ENCODE measurements at regions not wholly inside any gene's neighbourhood (a gene's known extent, or its start where the extent isn't known, plus 50 kb on each side); places are given as distances from the start of the nearest gene placed in this dataset.

DNA sequence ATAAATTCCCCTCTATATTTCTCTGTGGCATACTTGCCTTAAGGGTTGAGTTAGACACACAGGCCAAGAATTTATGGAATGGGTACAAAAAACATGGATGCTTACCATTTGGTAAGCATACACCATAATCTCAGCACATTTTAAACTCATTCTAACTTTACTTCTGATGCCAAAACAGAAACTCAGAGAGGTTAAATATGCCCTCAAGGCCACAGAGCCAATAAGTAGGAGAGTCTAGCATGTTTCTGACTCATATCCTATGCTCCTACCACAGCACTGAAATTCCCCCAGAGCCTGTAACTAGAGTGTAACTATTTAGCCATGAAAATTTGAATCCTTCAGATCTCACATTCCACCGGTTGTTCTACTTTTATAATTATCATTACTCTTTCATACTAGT lies 559.7 kb downstream of the ACTL7B start (continued):
- TF ChIP-seq EHMT2 (IDR thresholded peaks at IDR 0.05; ENCODE audit: borderline replicate concordance, low read depth, low read length) (no peak), SRY (CRISPR knock-in tag; IDR thresholded peaks at IDR 0.05) (no peak)
- TF ChIP-seq, protein P1, sequence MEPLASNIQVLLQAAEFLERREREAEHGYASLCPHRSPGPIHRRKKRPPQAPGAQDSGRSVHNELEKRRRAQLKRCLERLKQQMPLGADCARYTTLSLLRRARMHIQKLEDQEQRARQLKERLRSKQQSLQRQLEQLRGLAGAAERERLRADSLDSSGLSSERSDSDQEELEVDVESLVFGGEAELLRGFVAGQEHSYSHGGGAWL (CRISPR knock-in tag; IDR thresholded peaks at IDR 0.05): no peak

DNA sequence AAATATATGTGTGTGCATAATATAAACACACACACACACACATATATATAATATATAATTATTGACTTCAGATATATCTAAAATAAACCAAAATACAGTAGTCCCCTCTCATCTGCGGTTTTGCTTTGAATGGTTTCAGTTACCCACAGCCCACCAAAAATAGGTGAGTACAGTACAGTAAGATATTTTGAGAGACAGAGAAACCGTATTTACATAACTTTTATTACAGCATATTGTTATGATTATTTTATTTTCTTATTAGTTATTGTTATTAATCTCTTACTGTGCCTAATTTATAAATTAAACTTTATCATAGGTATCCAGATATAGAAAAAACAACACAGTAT lies 564.2 kb downstream of the ACTL7B start:
- FAIRE-seq: no peak
- in situ Hi-C loops (cut with HindIII; ENCODE audit: extremely low pct_ligation_motif_present, low pct_unique_long_range_greater_than_20kb): no loop called here
- no peaks in the 10 kb centered on the region for H3K9me3 ChIP-seq (ENCODE audit: low read length)
- H3K79me2 ChIP-seq (ENCODE audit: insufficient read depth, low read length): no peaks in the 10 kb centered on the region
- no peak for ATAC-seq
- no TSS peak for BruUV-seq (replicated peaks)
- ChIA-PET CTCF (ENCODE audit: low intra/inter-chr PET ratio, low total read pairs) (no interaction called here), POLR2A (no interaction called here)
- intact Hi-C loops (cut with micrococcal nuclease; ENCODE audit: unreplicated experiment): no loop called here
- 44% methylated on average over 2 of the region's 2 CpGs for WGBS (ENCODE audit: low lambda C conversion rate)
- H2AFZ ChIP-seq (ENCODE audit: low read length): no peak overlapping the region
- H3K9ac ChIP-seq (ENCODE audit: insufficient read depth, low read depth, low read length): no peak overlapping the region
- H4K20me1 ChIP-seq (ENCODE audit: insufficient read depth, low read length): no peaks in the 10 kb centered on the region
- H3K27me3 ChIP-seq (ENCODE audit: control insufficient read depth in 1 of 2, insufficient read depth in 2 of 2, low read length in 2 of 2): no peaks in the 10 kb centered on the region
- H3K4me3 ChIP-seq (replicated peaks in 1 of 3; ENCODE audit: insufficient read depth in 1 of 3, low read depth in 2 of 3, low read length in 3 of 3): no peak overlapping the region
- H3K27ac ChIP-seq (ENCODE audit: extremely low read length, insufficient read depth, low read length): no peak overlapping the region
- no peaks in the 10 kb centered on the region for H3K36me3 ChIP-seq (replicated peaks in 1 of 2; ENCODE audit: control insufficient read depth in 1 of 2, insufficient read depth in 2 of 2, low read length in 2 of 2)
- H3K4me2 ChIP-seq (ENCODE audit: low read depth, low read length): no peak overlapping the region
- TF ChIP-seq NONO (IDR thresholded peaks at IDR 0.05) (no peak), NONO (CRISPR knock-in tag; conservative IDR thresholded peaks at IDR 0.05) (no peak), ZNF230 (CRISPR knock-in tag; IDR thresholded peaks at IDR 0.05) (no peak), MZF1 (CRISPR knock-in tag; IDR thresholded peaks at IDR 0.05; ENCODE audit: borderline replicate concordance) (no peak), ZNF792 (CRISPR knock-in tag; IDR thresholded peaks at IDR 0.05) (no peak), PRMT3 (CRISPR knock-in tag; IDR thresholded peaks at IDR 0.05; ENCODE audit: borderline replicate concordance, low read depth) (no peak), ZNF761 (CRISPR knock-in tag; conservative IDR thresholded peaks at IDR 0.05) (no peak), NR2F1 (CRISPR knock-in tag; IDR thresholded peaks at IDR 0.05) (no peak), ATF1 (CRISPR knock-in tag; IDR thresholded peaks at IDR 0.05) (no peak), SRY (CRISPR knock-in tag; IDR thresholded peaks at IDR 0.05) (no peak), RARG (CRISPR knock-in tag; IDR thresholded peaks at IDR 0.05; ENCODE audit: low read depth) (no peak), ZNF468 (CRISPR knock-in tag; IDR thresholded peaks at IDR 0.05) (no peak), MXI1 (IDR thresholded peaks at IDR 0.05; ENCODE audit: borderline replicate concordance, low read depth, low read length) (no peak), ZNF772 (CRISPR knock-in tag; IDR thresholded peaks at IDR 0.05) (no peak), ZNF251 (CRISPR knock-in tag; IDR thresholded peaks at IDR 0.05) (no peak), WIZ (CRISPR knock-in tag; IDR thresholded peaks at IDR 0.05) (no peak)
- TF ChIP-seq, protein P2, sequence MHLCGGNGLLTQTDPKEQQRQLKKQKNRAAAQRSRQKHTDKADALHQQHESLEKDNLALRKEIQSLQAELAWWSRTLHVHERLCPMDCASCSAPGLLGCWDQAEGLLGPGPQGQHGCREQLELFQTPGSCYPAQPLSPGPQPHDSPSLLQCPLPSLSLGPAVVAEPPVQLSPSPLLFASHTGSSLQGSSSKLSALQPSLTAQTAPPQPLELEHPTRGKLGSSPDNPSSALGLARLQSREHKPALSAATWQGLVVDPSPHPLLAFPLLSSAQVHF (CRISPR knock-in tag; IDR thresholded peaks at IDR 0.05): no peak
- TF ChIP-seq, protein P3, sequence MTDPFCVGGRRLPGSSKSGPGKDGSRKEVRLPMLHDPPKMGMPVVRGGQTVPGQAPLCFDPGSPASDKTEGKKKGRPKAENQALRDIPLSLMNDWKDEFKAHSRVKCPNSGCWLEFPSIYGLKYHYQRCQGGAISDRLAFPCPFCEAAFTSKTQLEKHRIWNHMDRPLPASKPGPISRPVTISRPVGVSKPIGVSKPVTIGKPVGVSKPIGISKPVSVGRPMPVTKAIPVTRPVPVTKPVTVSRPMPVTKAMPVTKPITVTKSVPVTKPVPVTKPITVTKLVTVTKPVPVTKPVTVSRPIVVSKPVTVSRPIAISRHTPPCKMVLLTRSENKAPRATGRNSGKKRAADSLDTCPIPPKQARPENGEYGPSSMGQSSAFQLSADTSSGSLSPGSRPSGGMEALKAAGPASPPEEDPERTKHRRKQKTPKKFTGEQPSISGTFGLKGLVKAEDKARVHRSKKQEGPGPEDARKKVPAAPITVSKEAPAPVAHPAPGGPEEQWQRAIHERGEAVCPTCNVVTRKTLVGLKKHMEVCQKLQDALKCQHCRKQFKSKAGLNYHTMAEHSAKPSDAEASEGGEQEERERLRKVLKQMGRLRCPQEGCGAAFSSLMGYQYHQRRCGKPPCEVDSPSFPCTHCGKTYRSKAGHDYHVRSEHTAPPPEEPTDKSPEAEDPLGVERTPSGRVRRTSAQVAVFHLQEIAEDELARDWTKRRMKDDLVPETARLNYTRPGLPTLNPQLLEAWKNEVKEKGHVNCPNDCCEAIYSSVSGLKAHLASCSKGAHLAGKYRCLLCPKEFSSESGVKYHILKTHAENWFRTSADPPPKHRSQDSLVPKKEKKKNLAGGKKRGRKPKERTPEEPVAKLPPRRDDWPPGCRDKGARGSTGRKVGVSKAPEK (CRISPR knock-in tag; IDR thresholded peaks at IDR 0.05; ENCODE audit: borderline replicate concordance): no peak
- TF ChIP-seq, protein P4, sequence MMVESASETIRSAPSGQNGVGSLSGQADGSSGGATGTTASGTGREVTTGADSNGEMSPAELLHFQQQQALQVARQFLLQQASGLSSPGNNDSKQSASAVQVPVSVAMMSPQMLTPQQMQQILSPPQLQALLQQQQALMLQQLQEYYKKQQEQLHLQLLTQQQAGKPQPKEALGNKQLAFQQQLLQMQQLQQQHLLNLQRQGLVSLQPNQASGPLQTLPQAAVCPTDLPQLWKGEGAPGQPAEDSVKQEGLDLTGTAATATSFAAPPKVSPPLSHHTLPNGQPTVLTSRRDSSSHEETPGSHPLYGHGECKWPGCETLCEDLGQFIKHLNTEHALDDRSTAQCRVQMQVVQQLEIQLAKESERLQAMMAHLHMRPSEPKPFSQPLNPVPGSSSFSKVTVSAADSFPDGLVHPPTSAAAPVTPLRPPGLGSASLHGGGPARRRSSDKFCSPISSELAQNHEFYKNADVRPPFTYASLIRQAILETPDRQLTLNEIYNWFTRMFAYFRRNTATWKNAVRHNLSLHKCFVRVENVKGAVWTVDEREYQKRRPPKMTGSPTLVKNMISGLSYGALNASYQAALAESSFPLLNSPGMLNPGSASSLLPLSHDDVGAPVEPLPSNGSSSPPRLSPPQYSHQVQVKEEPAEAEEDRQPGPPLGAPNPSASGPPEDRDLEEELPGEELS (CRISPR knock-in tag; IDR thresholded peaks at IDR 0.05): no peak
- DNase-seq (ENCODE audit: low spot score): no peak
- no peaks in the 10 kb centered on the region for H3K4me1 ChIP-seq (ENCODE audit: insufficient read depth, low read length)

Data from HepG2 (cell line).